VCaP (cell line): ENCODE measurements at regions not wholly inside any gene's neighbourhood (a gene's known extent, or its start where the extent isn't known, plus 50 kb on each side); places are given as distances from the start of the nearest gene placed in this dataset.
"Not testable (repeated sequence)": the region's sequence is repeated elsewhere in the genome, so short reads cannot be mapped to it uniquely, and the experiment has no call there.

Source experiments
- H3K27ac ChIP-seq: fragments of 450-650 bp; 2 replicates; pipeline ENCODE4 v1.5.1; 2017
- TF ChIP-seq, protein P1 (sequence below): fragments of 450-650 bp; conservative IDR thresholded peaks from 2 replicates; pipeline ENCODE4 v1.5.1; 2017; ENCODE audit warnings: mild to moderate bottlenecking, moderate library complexity

DNA sequence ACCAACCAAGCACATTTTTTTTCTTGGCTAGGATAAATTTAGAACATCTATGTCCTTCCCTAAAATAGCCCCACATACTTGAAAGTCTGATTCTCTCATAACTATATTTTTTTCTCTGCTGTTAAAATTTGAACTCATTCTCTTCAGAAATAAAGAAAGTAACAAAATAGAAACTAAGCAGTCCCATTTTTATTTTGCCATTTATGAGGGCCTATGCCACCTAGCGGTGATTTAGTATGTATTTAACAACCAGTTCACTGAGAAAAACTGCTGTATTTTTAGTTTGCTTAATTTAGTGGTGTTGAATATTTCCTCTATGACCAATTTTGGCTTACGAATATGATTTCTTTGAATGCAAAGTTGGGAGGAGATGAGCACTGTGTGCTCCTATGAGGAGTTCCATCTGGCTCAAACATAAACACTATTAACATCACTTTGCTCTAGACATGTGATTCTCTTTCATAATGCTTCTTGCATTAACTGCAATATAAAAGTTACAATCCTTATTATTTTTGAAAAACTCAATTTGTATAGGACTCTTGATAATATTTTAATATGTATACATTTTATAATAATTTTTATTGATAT lies 116.6 kb downstream of the SYT15B start:
- H3K27ac ChIP-seq = not testable (repeated sequence)
- TF ChIP-seq, protein P1, sequence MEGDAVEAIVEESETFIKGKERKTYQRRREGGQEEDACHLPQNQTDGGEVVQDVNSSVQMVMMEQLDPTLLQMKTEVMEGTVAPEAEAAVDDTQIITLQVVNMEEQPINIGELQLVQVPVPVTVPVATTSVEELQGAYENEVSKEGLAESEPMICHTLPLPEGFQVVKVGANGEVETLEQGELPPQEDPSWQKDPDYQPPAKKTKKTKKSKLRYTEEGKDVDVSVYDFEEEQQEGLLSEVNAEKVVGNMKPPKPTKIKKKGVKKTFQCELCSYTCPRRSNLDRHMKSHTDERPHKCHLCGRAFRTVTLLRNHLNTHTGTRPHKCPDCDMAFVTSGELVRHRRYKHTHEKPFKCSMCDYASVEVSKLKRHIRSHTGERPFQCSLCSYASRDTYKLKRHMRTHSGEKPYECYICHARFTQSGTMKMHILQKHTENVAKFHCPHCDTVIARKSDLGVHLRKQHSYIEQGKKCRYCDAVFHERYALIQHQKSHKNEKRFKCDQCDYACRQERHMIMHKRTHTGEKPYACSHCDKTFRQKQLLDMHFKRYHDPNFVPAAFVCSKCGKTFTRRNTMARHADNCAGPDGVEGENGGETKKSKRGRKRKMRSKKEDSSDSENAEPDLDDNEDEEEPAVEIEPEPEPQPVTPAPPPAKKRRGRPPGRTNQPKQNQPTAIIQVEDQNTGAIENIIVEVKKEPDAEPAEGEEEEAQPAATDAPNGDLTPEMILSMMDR = peak; percentile 30

DNA sequence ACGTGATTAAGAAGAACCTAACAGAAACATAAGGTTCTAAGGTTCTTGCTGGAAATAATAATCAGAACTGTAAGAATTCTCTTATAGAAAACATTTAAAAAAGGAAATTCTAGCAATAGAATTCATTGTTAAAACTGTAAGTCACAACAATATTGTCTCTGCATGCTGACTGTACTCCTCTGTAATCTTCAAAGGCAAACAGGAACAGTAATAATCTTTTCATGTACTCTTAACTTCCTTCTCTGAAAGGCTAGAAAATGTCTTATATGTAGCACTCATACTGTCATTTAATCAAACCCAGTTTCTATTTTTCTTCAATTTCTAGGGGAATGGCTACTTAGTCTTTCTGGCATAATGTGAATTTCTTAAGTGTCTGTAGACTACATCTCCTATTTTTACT lies 103.5 kb upstream of the AGAP9 start:
- H3K27ac ChIP-seq = not testable (repeated sequence)

DNA sequence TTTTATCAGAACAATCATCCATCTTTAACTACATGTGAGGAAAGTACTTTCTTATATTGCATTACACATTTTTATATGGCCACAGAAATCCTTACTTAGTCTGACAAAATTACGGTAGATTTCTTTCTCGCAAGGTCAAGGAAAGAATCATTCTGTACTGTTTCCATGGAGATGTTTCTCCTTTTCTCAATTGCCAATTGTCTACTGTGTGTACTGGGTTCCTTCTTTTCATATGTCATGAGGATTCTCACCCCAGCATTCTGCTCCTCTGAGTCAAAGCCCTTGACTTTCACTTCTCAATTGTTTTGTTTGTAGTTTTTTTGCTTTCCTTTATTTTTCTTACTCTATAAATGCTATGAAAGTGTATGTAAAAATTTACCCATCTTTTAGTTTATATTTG lies 99.3 kb upstream of the AGAP9 start:
- H3K27ac ChIP-seq = not testable (repeated sequence)

DNA sequence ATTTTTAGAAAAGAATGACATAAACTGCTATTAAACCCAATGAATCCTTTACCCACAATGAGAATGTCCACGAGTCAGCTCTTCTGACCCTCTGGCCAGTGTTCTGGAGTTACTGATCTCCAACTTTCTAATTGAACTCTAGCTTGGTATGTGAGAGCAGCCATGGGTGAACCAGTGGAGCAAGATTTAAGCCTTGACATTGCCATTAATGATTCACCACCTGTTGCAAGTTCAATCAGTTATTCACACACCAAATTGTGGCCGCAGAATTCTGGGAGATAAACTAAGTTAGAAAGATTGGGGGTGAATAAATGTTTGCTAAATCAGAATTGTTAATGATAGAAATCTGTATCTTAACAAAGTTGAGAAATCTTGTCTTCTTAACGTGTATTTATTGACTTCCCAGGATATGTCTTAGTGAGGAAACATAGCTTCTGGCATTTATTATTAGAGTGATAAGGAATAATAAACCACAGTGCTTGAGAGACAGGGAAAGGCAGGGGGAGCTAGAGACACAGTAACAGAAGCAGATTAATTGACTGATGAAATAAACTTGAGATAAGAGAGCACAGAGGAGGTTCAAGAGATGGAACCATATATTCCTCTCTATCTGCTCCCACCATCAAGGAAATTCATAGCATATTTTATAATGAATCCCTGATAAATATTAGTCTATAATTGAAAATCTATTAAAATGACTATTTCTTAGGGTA lies 96.0 kb upstream of the AGAP9 start:
- not testable (repeated sequence) for H3K27ac ChIP-seq

DNA sequence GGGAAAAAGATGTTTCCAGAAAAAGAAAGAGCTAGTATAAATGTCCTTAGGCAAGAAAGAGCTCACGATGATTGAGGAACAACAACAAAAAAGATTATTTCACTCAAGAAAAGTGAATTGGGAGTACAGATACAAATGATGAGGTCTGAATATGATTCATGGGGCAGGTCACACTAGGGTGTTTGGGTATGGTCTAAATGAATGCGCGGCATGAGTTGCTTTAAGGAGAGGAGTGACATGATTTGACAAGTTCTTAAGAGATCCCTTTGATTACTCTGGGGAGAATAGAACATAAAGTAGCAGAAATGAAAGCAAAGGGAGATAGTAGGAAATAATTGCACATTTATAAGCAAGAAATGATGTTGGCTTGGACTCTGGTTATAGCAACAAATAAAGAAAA lies 85.9 kb upstream of the AGAP9 start:
- not testable (repeated sequence) for H3K27ac ChIP-seq

DNA sequence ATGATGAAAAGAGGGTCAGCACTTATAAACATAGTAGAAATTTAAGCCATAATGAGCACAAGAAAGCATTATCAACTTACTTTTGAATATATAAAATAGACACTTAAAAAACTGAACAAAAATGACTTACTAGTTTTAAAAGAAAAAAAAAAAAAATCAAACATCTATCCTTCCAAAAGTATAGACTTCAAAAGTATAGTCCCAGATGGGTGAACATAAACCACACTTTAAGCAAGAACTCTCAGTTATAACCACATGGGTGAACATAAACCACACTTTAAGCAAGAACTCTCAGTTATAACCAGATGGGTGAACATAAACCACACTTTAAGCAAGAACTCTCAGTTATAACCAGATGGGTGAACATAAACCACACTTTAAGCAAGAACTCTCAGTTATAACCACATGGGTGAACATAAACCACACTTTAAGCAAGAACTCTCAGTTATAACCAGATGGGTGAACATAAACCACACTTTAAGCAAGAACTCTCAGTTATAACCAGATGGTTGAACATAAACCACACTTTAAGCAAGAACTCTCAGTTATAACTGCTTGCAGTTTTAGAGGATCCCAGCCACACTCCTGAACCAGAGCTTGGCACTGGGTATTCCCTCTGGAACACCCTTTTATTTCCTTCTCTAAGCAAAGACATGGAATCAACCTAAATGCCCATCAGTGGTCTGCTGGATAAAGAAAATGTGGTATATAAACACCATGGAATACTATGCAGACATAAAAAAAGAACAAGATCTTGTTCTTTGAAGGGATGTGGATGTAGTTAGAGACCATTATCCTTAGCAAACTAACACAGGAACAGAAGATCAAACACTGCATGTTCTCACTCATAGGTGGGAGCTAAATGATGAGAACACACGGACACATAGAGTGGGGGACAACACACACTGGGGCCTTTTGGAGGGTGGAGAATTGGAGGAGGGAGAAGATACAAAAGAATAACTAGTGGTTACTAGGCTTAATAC lies 82.6 kb upstream of the AGAP9 start:
- H3K27ac ChIP-seq = not testable (repeated sequence)

DNA sequence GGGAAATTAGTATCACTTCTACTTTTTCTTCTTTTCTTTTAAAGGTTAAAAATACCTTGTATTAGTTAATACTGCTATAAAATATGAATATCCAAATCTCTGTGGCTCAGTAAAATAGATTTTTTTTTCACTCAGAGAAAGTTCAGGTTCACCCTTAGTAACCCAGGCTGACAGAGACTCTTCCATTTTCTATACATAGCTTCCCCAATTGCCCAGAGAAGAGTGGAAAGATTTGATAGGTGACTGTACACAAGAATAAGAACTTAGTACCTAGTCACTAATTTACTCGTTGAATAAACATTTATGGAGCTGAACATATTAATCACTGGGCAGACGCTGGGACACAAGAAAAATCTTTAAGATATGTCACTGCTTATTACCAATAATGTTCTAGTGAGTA lies 77.2 kb upstream of the AGAP9 start:
- not testable (repeated sequence) for H3K27ac ChIP-seq

DNA sequence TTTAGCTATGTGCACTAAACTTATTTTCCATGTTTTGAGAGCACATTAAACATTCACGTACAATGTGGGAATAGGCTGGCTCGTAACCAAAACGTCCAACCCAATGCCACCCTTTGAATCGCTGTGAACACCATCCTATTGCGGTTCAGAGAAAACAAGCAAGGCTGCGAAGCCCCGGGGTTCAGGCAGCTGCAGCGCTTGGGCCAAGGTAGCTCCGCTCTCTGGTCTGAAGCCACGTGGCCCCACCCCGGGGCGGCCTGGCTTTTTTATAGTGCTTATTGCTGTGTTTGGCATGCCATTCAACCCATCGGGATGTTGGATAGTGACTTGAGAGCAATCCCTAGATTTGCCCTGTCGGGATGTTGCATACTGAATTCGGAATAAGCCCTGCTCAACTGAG lies 76.7 kb upstream of the AGAP9 start:
- H3K27ac ChIP-seq = not testable (repeated sequence)

DNA sequence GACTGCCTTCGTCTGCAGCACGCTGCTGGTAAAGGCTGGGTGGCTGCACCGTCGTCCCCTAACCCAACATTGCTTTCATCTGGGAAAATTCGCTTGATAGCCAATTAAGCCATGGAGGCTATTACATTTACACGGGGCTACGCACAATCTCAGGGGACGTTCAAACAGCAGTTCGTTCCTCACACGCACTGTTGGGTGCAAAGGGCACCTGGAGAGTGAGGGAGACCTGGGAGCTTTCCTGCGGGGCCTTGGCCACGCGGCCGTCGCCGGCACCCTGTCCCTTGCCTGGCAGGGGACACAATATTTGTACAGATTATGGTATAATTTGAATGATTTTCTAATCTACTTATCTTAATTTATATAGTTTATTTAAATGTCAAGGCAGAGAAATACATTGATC lies 76.2 kb upstream of the AGAP9 start:
- not testable (repeated sequence) for H3K27ac ChIP-seq

DNA sequence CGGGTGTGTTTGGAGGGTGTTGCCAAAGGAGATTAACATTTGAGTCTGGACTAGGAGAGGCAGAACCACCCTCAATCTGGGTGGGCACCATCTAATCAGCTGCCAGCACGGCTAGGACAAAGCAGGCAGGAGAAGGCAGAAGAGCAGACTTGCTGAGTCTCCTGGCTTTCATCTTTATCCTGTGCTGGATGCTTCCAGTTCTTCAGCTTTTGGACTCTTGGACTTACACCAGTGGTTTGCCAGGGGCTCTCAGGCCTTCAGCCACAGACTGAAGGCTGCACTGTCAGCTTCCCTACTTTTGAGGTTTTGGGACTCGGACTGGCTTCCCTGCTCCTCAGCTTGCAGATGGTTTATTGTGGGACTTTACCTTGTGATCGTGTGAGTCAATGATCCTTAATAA lies 70.4 kb upstream of the AGAP9 start:
- H3K27ac ChIP-seq = not testable (repeated sequence)

DNA sequence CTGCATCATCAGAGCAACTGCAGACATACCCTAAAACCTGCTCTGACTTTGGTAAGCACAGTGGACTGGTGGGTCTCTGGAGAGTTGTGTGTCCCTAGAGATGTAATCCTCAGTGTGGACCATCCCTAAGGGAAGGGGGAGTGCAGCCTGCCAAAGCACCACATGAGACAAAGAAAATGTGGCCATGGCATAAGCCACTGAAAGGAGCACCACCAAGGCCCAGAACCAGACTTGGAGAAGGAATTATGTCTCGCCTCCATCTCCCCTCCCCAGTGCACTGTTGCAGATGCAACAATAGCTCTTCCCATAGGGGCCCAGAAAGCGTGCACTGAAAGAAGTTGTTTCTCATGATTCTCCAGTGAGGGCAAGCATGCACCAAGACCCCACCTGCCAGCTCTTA lies 69.7 kb upstream of the AGAP9 start:
- not testable (repeated sequence) for H3K27ac ChIP-seq

DNA sequence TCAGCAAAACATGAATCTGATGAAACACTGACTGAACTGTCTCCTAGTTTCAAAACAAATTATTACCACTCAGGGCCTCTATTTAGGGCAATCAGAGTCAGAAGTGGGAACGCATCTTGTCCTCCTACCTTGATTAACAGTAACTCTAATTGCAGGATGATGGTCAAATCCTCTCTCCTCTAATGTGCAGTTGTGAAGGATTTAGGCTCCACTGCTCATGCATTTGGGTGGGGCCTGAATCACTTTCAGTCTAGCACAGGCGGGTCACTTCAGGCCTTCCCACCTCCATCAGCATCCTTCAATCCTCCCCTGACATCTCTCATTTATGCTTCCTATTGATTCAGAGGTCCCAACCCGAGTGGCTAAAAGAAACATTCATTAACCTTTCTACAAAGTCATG lies 67.5 kb upstream of the AGAP9 start:
- not testable (repeated sequence) for H3K27ac ChIP-seq

DNA sequence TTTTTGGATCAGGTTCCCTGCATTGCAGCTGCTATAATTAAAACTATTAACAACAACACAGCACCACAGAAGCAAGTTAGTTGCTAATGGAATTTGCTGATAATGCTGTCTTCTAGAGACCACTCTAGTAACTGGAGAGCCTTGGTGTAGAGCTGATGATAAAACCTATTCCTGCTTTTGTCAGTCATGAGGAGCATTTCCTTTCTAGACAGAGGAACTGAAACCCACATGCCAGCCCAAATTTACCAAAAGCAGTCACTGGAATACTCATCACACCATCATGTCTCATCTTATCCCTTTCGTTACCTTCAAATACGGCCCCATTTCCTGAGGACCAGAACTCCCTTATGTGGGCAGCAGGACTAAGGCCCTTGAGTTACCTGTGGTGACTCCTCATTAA lies 67.1 kb upstream of the AGAP9 start:
- H3K27ac ChIP-seq = not testable (repeated sequence)

DNA sequence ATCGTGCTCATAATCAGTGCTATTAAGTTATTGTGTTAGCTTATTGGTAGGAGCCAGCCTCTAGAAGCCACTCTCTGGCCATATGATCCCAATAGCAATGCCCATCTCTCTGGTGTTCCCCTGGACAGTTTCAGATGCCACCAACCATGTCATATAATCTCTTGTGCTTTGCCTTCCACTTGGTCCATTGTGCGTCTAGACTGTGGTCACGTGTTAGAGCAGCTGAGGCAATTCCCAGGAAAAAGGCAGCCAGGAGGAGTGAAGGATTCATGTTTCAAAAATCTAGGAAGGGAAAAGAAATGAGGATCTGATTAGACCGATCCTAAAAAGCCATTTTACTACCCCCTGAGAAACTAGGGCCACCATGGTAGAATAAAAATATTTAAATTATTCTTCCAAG lies 58.6 kb upstream of the AGAP9 start:
- H3K27ac ChIP-seq = not testable (repeated sequence)

DNA sequence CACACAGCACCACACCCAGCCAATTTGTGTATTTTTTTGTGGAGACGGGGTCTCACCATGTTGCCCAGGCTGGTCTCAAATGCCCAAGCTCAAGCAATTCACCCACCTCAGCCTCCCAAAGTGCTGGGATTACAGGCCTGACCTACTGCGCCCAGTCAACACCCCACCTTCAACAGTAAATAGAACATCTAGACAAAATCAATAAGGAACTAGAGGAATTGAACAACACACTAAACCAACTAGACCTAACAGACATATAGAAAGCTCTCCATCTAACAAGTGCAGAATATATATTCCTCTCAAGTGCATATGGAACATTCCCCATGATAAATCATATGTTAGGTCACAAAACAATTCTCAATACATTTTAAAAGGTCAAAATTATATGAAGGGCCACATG lies 56.6 kb upstream of the AGAP9 start:
- not testable (repeated sequence) for H3K27ac ChIP-seq

DNA sequence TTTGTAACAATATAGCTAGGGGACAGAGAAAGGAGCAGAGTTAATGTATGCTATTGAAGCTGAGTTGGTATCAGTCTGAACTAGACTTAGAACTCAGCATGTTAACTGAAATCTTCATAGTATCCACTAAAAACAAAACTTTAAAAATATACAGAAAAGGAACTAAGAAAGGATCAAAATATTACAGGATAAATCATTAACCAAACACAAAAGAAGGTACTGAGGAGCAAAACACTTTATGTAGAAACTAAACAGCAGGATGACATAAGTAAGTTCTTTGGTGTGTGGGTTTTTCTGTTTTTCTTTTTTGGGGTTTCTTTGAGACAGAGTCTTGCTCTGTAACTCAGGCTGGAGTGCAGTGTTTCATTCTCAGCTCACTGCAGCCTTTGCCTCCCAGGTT lies 55.1 kb upstream of the AGAP9 start:
- H3K27ac ChIP-seq = not testable (repeated sequence)
